Muscle of arm (tissue), 1 donor: ENCODE measurements at regions not wholly inside any gene's neighbourhood (a gene's known extent, or its start where the extent isn't known, plus 50 kb on each side); places are given as distances from the start of the nearest gene placed in this dataset.
"Not testable (repeated sequence)": the region's sequence is repeated elsewhere in the genome, so short reads cannot be mapped to it uniquely, and the experiment has no call there.

ENCODE experiments used
- DNase-seq: peaks from one replicate; pipeline ENCODE4 v3.0.0-alpha.2; 2013

DNA sequence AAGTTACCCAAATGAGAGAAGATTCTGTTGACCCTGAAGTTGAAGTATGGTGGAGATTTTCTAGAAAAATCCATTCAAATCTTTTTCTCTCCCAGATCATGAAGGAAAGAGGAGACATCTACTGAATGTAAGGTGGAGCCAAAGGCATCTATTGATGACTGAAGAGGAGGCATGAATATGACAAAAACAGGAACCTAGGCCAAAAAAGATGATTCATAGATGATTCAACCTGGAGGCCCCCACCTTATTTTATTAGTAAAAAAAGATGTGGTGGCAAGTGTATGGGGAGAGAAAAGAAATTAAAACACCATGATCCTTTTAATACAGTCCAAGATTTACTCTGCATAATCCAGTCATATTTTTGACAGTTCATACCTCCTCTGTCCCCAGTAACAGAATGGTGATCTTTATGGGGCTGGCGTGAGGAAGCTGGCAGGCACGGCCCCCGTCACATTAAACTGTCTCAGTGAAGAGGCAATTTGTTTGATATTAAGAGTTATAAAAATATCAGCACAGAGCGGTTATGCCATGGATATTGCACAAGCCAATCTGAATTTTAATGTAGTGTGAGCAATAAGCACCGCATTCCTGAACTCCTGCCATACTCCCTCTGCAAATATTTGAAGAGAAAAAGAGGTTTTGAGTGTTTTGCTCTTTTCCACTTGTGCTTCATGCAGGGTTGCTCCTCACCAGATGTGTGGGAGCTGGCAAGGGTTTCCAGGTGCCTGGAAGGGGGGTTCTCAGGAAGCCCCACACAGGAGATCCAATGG is 94.4 kb downstream of the TRIM43 start:
- not testable (repeated sequence) for DNase-seq

DNA sequence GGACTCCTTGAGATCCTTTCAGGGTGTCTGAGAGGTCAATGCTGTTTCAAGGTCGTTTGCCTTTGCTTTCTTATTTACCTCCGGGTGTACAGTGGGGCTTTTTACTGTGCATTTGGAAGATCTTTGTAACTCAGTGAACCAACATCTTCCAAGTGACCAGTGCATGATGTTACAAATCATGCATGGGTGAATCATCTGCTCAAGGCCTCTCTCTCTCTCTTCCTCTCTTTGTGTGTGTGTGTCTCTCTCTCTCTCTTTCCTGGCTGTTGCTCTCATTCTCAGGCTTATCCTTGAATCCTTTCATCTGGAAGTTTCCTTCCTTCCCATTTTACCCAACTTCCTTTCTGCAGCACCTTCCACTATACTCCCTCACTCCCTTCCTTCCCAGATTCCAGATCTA is 96.1 kb downstream of the TRIM43 start:
- not testable (repeated sequence) for DNase-seq

DNA sequence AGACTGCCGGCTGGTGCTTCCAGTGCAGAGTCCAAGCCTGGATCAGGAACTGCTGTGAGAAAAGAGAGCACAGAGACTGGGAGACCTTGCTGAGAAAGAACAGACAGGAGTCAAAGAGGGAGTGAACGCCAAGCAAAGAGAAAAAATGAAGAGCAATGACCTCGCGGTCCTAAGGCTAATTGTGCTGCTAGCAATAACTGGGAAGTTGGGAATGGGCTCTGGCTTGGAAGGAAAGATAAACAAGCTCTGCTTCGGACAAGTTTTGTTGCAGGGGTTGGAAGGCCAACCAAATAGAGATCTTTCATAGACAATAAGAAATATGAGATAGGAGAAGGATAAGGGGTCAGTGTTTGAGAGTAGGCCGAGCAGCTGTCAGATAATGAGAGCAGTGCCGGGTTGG is 99.4 kb downstream of the TRIM43 start:
- not testable (repeated sequence) for DNase-seq

DNA sequence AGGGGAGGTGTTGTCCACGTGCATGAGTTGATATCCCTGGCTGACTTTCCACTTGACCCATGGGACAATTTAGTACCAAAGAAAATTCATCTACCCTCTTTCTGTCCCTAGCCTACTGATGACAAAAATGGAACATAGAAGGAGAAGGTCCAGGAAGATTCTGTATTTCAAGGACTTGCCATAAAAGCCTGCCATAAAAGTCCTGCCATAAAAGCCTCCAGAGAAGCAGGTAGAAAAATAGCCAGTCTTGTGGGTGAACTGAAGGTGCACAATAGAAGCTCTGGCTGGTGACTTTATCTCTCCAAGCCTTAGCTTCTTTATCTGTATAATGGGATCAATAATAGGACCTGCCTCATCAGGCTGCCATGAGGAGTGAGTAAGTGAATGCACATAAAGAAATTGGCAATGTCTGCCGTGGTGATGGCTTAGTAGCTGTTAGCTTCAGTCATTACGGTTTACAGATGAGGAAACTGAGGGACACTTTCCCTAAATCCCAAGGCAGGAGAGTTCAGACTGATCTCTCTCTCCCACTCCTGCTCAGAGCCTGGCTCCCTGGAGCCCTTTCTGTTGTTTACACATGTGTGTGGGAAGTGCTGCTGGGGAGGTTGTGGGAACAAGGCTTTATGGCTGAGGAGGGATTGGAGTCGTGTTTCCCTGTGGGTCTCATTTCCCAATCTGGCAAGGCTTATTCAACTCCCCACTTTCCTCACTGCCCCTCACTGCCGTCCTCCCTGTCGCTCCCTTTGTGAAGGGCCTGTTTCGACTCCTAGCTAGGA is 101.5 kb downstream of the TRIM43 start:
- DNase-seq: not testable (repeated sequence)

DNA sequence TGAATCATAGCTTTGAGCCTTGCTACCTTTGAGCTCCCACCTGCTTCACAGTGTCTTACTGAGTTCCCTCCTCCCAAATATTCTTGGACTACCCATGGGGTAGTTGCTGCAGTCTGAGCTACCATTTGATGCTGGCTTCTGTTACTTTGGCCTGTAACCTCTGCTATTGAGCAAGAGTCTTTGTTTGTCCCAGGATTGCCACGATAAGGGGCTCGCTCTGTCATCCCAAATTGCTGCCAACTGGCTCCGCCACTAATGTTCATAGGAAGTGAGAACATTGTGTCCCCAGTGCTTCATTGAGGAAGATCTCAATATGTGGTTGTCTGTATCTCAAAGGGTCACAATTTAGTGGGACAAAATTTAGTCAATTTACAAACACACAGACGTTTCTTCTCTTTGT is 103.8 kb downstream of the TRIM43 start:
- DNase-seq: no peak

DNA sequence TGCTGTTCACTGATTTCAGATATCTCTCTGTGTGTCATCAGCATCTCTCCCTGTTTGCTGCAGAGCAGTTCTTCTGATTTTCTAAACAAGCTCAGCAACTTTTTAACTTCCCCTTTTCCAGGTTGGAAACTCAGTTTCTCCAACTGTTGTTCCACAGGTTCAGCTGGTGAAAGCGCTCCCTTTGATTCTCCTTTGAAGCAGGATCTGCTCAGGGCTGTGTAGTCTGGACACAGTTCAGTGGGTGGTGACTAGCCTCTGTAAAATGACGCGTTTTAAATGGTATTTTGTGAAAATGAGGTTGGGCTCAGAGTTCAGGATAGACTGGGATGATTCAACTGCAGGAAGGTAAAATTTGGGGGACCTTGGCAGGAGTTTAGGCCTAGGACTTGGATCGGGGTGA is 106.3 kb downstream of the TRIM43 start:
- DNase-seq: no peak

DNA sequence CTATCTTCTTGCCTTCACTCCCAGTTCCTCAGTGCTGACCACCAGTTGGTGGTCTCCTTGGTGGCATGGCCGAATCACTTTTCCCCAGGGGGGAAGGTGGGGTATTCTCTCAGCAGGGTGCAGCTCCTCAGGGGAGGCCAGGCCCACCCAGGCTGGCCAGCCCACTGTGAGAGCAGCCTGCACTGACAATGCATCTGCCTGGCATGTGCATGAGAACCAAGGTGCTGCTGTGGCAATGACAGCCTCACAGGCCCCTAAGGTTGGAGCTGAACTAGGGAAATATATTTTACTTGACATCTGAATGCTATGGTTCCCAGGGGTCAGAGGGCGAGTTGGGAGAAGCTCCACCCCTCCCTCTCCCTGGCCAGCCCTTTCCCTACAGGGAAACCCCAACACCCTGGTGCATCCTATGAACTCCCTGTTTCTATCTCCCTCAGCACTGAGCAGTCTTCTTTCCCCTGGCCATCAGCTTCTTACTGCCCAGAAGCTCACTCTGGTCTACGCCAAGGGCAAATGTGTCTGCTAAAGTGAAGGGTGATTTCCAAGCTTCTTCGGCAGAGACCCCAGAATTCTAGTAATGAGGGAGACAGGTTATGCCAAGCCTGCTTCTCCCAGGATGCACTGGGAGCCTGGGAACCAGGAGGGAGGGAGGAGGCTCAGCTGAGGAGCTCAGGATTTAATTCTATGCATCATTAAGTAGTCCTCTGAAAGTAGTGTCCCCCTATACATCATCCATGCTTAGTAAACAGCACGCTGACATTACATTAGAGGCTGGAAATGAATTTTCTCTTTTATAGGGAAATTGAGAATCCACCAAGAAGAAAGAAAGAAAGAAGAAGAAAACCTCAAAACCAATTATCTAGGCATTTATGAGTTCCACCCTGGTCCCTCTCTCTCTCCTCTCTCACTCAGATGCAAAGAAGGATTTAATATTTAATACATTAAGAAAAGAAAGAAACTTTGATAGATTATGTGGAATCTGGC is 107.7 kb downstream of the TRIM43 start:
- not testable (repeated sequence) for DNase-seq

DNA sequence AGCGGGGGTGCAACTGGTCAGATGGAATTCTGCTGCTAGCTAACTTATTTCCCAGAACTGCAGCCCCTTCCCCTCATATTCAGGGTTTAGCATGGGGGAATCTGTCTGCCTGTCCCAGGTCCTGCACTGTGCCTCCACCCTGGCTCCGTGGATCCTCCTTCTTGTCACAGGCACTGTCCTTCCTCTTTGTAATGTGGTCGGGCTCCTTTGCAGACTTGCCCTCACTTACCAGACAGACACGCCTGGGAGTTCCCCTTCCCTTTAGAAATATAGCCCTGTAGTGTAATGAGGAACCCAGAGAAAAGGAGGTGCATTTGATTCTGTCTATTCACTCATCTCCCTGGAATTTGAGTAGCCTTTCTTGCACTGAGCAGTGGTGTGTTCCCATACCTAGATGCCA is 108.7 kb downstream of the TRIM43 start:
- DNase-seq: no peak

DNA sequence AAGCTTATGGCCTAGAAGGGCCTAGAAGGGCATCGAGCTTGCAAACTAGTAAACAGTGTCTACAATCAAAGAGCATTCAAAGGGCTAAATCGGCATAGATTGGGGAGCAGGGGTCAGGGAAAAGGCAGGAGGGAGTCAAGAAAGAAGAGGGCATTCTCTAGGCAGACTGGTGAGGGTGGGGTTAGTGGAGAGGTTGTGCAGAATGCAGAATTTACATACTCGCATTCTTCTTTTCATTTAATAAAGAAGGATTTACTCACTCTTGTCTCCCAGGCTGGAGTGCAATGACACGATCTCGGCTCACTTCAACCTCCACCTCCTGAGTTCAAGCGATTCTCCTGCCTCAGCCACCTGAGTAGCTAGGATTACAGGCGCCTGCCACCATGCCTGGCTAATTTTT is 110.7 kb downstream of the TRIM43 start:
- DNase-seq: no peak

DNA sequence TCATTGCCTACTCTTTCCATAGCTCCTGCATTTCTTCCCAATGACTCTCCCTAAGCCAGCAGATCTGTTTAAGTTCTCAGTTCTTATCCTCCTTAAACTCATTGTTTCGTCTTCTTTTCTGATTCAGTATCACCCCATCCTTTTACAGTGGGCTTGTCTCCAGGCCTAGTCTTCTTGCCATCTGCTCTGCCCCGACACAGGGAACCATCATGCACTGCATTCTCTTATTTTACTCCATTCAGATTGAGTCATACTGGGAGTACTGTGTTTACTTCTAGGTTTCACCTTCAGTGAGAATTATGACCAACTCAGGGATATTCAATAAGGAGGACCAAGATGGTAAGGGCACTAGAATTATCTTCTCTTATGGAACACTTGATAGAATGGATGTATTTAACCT is 115.4 kb downstream of the TRIM43 start:
- DNase-seq: not testable (repeated sequence)

DNA sequence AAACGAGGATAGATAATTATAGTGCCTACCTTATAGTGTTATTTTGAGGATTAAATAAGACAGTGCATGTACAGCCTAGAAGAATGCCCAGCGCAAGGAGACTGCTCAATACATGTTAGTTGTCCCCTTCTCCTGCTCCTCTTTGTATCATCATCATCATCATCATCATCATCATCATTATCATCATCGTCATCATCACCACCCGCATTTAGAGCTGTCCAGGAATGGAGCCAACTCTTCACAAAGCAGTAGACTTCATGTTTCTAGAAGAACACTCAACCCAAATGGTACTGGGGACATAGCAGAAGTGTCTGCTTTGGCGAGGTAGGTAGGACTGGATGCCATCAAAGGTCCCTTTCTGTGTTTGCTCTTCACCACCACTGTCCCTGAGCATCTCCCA is 116.0 kb downstream of the TRIM43 start:
- DNase-seq: no peak

DNA sequence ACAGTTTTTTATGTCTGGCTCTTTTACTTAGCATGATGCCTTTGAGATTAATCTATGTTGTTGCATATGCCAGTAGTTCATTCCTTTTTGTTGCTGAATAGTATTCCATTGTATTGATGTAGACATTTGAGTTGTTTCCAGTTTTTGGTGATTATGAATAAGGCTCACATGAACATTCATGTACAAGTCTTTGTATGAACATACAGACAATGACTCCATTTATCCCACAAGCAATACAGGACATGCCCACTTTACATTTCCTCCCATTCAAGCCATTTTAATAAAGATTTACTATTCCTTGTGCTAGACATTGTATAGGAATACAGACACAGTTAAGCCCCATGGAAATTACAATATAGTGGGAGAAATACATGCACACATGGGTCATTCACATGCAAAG is 118.0 kb downstream of the TRIM43 start:
- DNase-seq: no peak

DNA sequence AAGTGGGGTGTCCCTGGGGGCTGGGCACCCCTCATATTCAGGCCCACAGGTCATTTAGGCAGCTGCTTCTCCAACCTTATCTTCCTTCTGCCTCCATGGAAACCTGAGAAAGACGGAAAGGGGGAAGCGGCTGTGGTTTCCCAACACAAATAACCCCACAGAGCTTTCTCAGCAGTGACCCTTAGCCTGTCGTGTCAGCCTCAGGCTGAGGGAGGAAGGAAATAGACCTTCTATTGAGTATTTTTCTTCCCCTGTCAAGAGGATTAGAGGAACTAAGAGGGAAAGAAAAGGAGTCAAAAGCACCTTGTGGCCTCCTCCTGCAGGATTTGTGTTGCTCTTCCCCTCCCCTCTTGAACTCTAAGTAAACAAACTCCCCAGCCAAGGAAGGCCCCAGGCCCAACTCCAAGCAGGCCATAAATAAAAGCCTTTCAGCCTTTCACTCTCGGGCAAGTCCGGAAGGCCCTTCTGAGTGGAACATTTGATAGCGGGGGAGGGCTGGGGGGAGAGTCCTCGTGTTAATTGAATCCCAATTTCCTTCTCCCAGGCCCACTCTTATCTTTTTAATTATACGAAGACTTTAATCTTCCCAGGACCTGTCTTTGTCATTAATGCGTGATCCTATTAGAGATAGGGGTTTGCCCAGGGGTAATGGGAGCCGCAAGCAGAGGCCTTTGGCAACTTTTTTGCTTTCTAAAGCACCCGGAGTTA is 121.8 kb downstream of the TRIM43 start:
- DNase-seq: not testable (repeated sequence)

DNA sequence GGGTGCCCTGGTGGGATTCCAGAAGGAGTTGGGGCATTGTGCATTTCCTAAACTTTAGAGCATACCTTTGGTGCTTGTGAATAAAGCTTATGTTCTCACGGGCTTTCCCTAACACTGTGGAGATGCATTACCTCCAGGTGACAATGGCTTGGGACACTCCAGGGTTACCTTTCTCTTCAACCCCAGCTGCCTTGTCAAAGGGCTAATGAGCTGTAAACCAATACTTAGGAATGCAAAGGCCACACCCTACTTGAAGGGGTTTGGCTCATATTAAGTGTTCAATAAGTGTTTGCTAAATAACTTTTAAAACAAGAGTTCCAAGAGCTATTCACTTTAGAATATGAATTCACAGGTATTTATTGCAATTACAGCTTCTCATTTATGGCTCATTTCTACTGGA is 122.6 kb downstream of the TRIM43 start:
- DNase-seq: not testable (repeated sequence)

DNA sequence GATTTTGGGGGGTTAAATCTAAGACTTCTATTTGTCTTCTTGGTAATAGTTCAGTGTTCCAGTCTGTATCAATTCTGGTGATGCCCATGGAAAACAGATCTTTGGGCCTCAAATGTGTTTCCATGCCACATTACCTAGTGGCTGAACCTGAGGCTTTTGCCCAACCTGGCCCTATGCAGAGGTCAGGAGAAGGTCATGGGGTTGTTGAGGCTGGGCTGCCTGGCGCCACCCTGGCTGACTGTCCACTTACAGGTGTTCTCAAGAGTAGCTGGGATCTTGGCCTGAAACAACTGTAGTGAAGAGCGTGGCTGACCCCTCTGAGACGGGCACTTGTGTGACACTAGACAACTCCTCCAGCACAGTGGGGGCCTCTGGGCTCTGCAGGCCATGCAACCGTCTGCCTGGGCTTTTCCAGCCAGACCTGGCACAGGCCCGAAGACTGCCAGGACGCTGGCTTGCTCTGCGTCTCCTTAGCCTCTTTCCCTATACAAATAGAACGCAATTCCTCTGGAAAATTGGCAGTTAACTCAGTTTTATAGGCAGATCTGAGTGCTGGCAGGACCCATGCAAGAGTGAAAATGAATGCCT is 127.8 kb downstream of the TRIM43 start:
- no peak for DNase-seq

DNA sequence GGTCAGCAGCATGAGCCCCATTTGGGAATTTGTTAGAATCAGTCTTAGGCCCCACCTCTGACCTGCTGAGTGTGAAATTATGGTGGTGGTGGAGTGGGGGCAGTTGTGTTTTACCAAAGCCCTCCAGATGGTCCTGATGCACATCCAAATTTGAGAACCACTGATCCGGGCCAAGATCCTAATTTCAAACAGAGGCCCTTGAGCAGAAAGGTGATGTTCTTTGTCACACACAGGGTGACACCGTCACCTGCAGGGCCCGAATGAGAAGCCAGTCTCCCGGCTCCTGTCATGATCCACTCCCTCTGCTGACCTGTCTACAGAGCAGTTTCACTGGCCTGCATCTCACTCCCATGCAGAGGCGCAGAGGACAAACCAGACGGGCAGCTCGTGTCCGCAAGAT is 129.9 kb downstream of the TRIM43 start:
- no peak for DNase-seq

DNA sequence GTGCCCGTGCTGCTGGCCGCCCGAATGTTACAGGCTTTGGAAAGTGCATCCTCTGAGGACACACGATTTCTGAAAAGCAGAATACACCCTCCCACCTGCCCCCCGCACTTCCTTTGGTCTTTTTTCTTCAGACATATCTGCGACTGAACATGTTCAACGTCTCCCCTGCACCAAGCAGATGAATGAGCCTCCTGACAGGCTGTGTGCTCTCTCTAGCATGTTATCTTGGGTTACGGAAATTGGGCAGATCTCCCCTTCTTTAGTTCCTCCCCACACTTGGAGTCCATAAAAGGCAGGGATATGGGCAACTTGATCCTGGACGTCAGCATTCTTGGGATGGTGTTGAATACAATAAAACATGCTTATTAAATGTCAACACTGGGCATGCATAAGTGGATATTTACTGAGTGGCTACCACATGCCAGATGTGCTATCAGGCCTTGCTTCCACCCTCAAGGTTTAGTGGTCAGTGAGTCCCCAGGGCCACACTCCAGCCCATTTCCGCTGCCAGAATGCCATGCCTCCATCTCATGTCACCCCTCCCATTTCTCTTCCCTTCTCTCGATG is 130.4 kb downstream of the TRIM43 start:
- DNase-seq: no peak

DNA sequence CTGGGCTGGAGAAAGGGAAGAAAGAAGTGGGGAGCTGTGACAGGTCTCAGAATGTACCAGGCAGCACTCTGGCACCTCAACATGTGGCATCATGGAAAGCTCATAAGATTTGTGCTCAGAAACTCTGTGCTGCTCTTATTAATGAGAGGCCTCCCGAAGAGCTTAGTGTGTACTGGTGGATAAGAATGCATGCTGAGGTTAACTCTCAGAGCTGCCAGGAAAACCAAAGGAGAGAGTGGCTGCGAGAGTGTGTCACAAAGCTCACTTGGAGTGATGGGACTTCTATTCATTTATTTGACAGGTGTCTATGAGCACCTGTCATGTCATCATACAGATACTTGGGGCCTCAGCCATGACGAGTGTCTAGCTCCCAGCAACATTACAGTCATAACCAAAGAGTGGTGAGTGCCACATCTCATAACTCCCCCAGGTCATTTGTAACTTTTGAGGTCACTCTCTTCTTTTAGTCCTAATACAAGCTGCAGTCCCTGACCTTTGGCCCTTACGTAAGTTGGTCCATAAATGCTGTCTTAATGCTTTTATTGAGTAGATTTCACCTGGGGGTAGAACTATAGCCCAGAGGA is 131.9 kb downstream of the TRIM43 start:
- not testable (repeated sequence) for DNase-seq

DNA sequence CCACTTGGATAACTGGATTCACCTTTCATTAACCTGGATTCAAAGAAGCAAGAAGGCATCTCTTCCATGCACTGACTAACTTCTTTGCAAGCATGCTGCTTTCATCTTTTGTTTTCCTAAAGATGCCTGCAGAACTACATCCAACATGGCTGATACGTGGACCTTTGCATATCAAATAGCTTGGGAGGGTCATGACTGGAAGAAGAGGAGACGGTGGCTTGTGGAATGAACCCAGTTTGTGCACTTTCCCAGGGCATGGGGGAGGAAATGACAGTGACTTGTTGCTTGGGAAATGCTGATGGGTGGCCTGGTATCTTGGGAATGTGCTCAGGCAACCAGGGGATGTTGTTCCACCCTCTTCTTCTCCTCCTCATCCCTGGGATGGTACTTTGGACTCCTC is 133.4 kb downstream of the TRIM43 start:
- not testable (repeated sequence) for DNase-seq

DNA sequence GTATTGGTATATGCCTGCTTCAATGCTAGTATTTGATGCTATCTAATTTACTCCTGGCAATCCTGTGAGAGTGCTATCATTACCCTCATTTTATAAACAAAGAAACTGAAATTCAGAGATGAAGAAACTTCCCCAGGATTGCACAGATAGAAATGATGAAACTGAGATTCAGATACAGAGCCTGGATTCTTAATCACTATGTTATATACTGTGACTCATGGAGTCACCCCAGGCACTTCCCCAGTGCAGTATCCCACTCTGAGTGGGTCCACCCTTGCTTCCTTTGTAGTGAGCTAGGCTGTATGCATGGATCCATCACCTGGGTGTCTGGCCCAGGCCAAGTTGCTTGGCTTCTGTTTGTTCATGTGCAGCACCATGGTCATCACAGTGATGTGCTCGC is 133.9 kb downstream of the TRIM43 start:
- not testable (repeated sequence) for DNase-seq
